Germinal center (tissue), 1 donor: ENCODE measurements at regions not wholly inside any gene's neighbourhood (a gene's known extent, or its start where the extent isn't known, plus 50 kb on each side); places are given as distances from the start of the nearest gene placed in this dataset.

ENCODE experiments used
- DNase-seq: peaks from one replicate; pipeline ENCODE4 v3.0.0; 2012; ENCODE audit warnings: mixed read lengths, low spot score

DNA sequence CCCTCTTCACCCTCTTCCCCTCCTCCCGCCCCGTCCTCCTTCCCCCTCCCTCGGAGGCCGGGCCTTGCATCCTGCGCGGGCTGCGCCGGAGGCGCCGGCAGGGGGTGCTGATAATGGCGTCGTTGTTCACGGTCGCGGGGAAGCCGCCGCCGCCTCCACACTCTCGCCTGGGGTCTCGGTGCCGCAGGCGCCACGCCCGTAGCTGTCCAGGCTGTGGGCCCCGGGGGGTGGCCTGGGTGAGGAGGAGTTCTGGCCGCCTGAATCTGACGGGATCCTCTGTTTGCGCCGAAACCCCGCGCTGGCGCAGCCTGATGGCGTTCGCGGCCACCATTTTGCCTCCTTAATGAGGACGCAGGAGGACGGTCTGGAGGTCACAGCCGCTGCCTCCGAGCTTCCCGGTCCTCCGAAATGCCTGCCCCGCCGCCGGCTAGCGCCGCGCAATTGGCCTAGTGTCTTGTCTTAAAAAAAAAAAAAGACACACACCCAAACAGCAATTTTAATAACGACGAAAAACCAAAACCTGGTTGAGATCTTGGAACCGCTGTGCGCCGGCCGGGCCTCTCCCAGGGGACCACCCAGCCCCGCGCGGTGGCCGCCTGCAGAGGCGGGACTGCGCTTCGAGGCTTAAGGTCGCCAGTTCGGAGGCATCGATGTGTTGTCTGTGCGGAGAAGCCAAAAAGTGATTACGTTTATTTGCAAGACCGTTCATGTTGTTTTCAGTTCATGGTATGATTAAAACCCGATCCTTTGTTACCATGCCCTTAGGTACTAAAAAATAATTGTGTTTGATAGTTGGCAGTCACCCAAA is 106.6 kb upstream of the HNRNPU start:
- peak; percentile 81 for DNase-seq

GRCh38 chr1:244970236-244970743 is 105.9 kb upstream of the HNRNPU start:
- DNase-seq, result no peak

DNA sequence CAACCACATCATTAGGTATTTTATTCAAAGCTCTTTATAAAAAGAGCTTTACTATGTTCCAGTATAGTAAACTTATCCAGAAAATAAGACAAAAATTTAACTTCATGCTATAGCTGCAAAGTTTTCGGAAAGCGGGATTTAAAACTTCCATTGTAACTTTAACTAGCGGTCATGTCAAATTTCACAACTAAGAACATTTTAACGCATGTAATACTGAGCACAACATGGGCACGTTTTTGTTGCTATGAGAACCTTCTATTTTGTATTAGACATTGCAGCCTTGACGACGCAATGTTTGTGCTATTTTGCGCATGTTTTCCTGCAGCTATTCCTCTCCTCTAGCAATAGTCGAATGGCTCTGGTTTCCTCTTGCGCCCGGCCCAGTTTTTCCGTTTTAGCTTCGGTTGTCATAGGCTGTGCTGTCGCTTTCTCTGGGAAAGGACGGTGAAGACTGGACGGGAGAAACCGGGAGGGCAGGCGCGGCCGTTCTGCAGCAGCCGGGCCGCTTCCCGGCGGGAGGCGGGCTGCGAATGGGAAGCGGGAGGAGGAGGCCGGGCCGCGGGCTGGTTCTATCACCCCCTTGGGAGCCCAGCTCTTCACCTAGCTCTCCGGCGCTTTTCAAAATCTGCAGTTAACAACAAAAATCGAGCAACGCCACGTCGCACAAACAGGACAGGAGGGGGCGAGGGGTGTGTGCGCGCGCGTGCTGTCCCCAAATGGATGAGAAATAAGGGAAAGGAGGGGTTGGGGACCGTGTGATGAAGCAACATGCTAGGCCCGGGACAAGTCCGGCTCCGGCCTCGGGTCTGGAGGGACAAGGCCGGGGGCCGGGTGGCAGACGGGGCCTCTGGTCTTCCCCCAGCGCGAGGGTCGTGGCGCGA is 105.3 kb upstream of the HNRNPU start:
- peak; percentile 17 for DNase-seq

DNA sequence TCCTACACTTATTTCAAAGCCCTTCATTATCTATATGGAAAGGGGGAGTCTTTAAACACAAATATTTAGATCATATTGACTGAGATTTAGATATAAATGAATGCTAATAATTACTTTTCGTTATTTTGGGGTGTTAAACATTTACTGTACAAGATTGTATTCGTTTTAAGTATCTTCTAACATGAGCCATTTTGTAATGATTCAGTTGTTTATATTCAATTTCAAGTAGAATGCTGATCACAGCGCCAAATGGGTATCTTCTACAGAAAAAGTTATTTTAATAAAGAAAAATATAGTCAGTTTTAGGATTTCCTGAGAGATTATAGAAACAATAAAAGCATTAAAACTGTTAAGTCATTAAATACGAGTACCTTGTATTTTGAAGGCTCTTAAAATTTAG is 104.5 kb upstream of the HNRNPU start:
- DNase-seq, result no peak

DNA sequence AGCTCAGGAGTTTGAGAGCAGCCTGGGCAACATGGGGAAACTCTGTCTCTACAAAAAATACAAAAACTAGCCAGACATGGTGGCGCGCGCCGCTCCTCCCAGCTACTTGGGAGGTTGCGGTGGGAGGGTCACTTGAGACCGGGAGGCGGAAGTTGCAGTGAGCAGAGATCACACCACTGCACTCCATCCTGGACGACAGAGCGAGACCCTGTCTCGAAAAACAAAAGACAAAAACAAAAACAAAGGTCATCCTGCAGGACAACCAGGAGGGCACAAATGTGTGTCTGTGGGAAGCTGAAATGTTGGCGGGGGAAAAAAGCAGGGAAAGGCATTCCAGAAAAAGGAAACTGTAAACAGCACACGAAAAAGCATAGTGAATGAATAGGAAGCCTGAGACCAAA is 104.1 kb upstream of the HNRNPU start:
- no peak for DNase-seq

- DNase-seq, result no peak
Observed at GRCh38 chr1:244967159-244967558, 102.8 kb upstream of the HNRNPU start.

DNA sequence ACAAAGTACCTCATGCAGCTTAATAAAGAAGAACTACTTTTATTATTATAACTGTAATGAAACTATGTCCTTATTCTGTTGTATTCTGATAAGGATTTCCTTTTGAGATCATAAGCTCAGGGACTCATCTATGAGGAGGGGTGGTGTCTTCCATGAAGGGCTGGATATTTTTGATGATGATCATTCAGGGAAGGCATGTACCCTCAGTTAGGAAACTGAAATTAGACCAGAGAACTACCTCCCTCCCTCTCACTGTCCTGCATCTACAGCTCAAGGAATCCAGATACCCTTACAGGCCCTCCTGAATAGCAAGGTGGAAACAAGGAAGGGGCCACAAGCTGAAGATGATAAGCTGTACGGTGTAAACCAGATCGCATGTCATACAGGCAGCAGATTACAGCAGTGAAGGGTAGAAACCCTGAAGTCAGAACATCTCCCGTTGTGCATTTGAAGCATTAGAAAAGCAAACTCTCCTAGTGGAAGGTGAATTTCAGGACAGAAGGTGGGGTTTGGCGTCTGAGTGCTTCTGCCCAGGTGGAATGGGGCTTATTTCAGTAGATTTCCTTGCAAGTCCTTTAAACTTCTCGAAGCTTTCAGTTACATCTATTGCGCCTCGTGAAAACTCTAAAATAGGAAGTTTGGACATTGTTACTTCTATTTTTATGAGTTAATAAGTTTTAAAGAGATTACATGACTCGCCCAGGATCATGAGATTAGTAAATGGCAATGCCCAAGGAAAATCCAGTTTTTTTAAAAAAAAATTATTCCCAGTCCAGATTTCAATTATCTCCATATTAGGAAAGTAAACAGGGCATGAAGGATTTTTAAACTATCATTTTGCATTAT is 101.1 kb upstream of the HNRNPU start:
- no peak for DNase-seq

- DNase-seq, result no peak
Observed at GRCh38 chr1:244964112-244964971, 100.0 kb upstream of the HNRNPU start.

- no peak for DNase-seq
Observed at GRCh38 chr1:244963231-244963826, 99.0 kb upstream of the HNRNPU start.

DNA sequence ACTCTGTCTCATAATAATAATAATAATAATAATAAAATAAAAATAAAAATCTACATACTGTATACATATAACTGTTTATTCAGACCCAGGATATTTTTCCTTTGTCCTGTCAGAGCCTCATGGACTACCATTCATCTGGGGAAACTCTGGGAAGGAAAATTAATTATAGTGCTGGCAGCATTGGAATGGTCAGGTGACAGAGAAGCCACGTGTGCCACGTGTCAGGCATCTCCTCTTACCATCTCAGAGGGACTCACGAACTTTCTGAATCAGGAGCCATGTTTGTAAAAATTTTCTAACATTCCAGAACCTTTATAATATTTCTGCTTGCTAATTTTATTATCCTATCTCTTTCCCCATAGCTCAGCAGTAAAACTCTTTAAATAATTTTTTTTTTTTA is 97.8 kb upstream of the HNRNPU start:
- no peak for DNase-seq

DNA sequence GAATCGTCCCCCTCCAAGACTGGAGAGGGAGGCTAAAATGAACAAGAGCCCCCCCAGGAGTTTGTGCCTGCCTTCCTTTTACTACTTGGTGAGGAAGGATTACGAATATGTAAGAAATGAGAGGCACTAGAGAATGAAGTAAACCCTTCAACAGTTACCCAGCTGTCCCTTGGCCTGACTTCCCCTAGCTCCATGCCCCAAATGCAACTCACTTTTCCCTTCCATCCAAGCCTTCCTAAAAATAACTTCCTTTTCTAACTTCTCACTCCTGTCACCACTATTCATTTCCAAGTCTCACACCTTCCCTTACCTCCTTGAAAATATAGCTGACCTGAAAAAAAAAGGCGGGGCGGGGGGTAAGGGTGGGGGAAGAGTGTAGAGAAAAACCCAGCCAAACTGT is 96.6 kb upstream of the HNRNPU start:
- DNase-seq, result no peak

DNA sequence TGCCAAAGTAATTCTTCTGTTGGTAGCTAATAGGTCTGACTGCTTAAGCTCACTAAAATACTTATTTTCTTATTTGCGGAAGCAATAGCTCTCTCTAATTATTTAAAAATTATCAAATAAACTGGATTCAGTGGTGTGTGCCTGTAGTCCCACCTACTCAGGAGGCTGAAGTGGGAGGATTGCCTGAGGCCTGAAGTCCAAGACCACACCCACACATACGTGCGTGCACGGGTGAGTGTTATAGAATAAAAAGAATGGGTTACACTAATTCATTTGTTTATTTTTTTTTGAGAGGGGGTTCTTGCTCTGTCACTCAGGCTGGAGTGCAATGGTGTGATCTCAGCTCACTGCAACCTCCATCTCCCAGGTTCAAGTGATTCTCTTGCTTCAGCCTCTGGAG is 94.2 kb upstream of the HNRNPU start:
- DNase-seq, result no peak

DNA sequence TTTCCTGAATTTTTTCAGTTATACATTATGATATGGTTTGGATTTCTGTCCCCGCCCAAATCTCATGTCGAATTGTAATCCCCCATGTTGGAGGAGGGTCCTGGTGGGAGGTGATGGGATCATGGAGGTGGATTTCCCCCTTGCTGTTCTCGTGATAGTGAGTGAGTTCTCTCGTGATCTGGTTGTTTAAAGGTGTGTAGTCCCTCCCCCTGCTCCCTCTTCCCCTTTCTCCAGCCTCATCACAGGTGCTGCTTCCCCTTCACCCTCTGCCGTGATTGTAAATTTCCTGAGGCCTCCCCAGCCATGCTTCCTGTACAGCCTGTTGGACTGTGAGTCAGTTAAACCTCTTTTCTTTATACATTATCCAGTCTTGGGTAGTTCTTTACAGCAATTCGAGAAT is 93.2 kb upstream of the HNRNPU start:
- DNase-seq, result peak; percentile 18

DNA sequence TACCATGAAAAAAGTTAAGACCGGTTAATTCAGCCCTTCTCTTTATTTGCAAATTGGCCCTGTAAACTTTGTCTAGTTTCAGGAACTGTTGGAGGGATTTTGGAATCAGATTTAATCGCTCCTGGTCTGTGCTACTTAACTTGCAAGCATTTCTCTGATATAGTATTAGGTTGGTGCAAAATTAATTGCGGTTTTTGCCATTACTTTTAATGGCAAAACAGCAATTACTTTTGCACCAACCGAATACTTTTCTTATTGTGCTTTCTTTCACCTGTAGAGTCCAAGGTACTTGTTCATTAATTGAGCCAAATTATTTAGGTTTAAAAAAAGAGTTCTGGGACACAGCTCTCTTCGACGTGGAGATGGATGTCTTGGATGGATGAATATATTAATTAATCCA is 92.8 kb upstream of the HNRNPU start:
- DNase-seq, result no peak

DNA sequence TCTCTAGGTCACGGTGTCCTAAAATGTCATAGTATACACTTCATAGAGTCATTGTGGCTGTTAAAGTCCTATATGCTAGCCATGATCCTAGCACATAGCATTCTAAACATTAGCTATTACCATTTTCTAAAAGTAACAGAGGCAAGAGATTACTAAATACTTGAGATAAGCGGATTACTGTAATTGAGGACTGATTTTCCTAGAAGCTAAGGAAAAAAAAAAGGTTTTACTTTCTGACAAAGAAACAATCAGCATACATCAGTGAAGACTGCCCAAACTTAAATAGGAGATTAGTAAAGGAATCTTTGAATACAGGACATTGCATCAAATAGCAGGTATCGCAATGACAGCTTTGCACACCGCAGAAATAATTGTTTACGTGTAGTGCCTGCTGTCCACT is 91.3 kb upstream of the HNRNPU start:
- DNase-seq, result no peak

GRCh38 chr1:244954359-244954758 is 90.0 kb upstream of the HNRNPU start:
- DNase-seq, result no peak

DNA sequence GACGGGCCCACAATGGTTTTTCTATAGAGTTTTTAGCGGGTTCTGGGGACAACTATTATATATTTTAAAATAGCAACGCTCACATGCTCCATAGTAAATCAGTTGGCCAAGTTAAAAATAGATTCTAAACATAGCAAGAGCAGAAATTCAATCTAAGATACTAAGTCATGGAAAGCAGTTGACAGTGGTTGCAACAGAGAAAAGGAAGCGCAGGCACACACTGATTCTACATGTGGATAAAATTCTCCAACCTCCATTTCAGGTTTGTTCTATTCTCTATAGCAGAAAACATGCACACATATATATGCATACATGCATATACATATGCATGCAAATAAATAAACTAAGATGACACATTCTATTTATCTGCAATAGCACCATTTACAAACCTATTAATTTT is 89.6 kb upstream of the HNRNPU start:
- DNase-seq, result no peak

GRCh38 chr1:244952940-244953339 is 88.6 kb upstream of the HNRNPU start:
- no peak for DNase-seq

DNA sequence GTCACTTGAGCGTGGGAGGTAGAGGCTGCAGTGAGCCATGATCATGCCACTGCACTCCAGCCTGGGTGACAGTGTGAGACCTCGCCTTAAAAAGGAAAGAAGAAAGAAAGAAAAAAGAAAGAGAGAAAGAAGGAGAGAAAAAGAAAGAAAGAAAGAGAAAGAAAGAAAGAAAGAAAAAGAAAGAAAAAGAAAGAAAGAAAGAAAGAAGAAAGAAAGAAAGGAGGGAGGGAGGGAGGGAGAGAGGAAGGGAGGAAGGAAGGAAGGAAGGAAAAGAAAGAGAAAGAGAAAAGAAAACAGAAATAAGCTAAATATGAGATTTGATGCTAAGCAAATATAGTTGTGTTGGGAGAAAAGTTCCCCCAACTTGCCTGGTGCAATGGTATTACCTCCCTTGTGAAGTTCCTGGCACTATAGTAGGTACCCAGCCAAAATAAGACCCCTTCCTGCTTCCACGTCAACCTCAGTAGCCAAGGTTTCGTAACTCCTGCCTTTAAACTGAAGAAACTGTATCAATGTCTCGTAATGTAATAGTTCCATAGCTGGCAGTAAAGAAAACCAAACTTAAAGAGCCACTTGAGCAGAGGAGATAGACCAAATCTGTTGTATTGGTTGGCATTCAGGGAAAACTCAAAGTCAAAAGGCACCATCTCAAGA is 88.1 kb upstream of the HNRNPU start:
- DNase-seq, result no peak

DNA sequence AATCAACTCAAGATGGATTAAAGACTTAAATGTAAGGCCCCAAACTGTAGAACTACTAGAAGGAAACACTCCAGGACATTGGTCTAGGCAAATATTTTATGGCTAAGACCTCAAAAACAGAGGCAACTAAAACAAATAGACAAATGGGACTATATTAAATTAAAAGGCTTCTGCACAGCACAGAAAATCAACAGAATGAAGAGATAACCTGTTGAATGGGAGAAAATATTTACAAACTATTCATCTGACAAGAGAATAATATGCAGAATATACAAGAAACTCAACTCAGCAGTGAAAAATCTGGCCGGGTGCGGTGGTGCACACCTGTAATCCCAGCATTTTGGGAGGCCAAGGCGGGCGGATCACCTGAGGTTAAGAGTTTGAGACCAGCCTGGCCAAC is 84.1 kb upstream of the HNRNPU start:
- DNase-seq, result no peak
